NCI-H460 (cell line): ENCODE measurements at regions not wholly inside any gene's neighbourhood (a gene's known extent, or its start where the extent isn't known, plus 50 kb on each side); places are given as distances from the start of the nearest gene placed in this dataset.

Source experiments
- DNase-seq: peaks from one replicate; pipeline ENCODE4 v3.0.0-alpha.2; 2016; ENCODE audit warnings: low read depth; ENCODE audit errors: extremely low read depth

GRCh38 chr21:35770101-35770945 lies 290.0 kb downstream of the SETD4 start:
- DNase-seq = no peak

GRCh38 chr21:35768187-35768586 lies 292.1 kb downstream of the SETD4 start:
- no peak for DNase-seq

GRCh38 chr21:35764586-35764985 lies 295.7 kb downstream of the SETD4 start:
- no peak for DNase-seq

- no peak for DNase-seq
These were observed 296.2 kb downstream of the SETD4 start for GRCh38 chr21:35764077-35764476.

GRCh38 chr21:35754583-35754982 lies 305.7 kb downstream of the SETD4 start:
- DNase-seq = no peak

- DNase-seq = no peak
These were observed 307.0 kb downstream of the SETD4 start for GRCh38 chr21:35753308-35753707.

- no peak for DNase-seq
These were observed 309.2 kb downstream of the SETD4 start for GRCh38 chr21:35751171-35751570.

GRCh38 chr21:35749904-35750303 lies 310.4 kb downstream of the SETD4 start:
- no peak for DNase-seq

- no peak for DNase-seq
These were observed 311.5 kb downstream of the SETD4 start for GRCh38 chr21:35748678-35749314.

- DNase-seq = no peak
These were observed 316.8 kb downstream of the SETD4 start for GRCh38 chr21:35743571-35743970.

- no peak for DNase-seq
These were observed 321.9 kb downstream of the SETD4 start for GRCh38 chr21:35738347-35738961.

- DNase-seq = no peak
These were observed 322.4 kb downstream of the SETD4 start for GRCh38 chr21:35737899-35738346.

GRCh38 chr21:35737449-35737848 lies 322.9 kb downstream of the SETD4 start:
- DNase-seq = no peak

- DNase-seq = no peak
These were observed 327.5 kb downstream of the SETD4 start for GRCh38 chr21:35732788-35733187.

- DNase-seq = no peak
These were observed 330.0 kb downstream of the SETD4 start for GRCh38 chr21:35730325-35730724.

GRCh38 chr21:35727830-35728229 lies 332.5 kb downstream of the SETD4 start:
- DNase-seq = no peak

GRCh38 chr21:35724156-35724555 lies 336.2 kb downstream of the SETD4 start:
- DNase-seq = no peak

- DNase-seq = no peak
These were observed 338.6 kb downstream of the SETD4 start for GRCh38 chr21:35721701-35722100.

GRCh38 chr21:35720208-35720731 lies 340.1 kb downstream of the SETD4 start:
- no peak for DNase-seq

GRCh38 chr21:35719080-35719479 lies 341.2 kb downstream of the SETD4 start:
- no peak for DNase-seq

GRCh38 chr21:35716876-35717565 lies 343.3 kb downstream of the SETD4 start:
- no peak for DNase-seq
